PC-3 (cell line): ENCODE measurements at regions not wholly inside any gene's neighbourhood (a gene's known extent, or its start where the extent isn't known, plus 50 kb on each side); places are given as distances from the start of the nearest gene placed in this dataset.

Source experiments
- ATAC-seq: fragments of 200-7000 bp; cut with Tn5 transposase; 2 replicates; pipeline ENCODE4 v1.9.1; 2020; ENCODE audit warnings: mild to moderate bottlenecking, moderate library complexity
- BruUV-seq: library from RNA; stranded (reverse); fragments of 400-500 nt; replicated peaks from 2 replicates; lab custom pipeline; 2021; lab: Mats Ljungman, UMichigan
- CTCF ChIA-PET: fragments of 300-600 bp; sonication (Branson Sonifier 250); formaldehyde crosslinking; loops from one replicate; lab custom pipeline; 2022; ENCODE audit warnings: antibody characterized with exemption; lab: Charles Lee
- POLR2A ChIA-PET: fragments of 300-600 bp; sonication (Branson Sonifier 250); formaldehyde crosslinking; loops from one replicate; lab custom pipeline; 2022; ENCODE audit warnings: antibody characterized with exemption; ENCODE audit not compliant: unreplicated experiment; lab: Charles Lee
- DNase-seq: peaks from one replicate; pipeline ENCODE4 v3.0.0-alpha.2; 2015
- H2AFZ ChIP-seq: fragments of 300-600 bp; sonication (generic); 2 replicates; pipeline ENCODE4 v1.6.0; 2016; ENCODE audit warnings: antibody characterized with exemption, low read length
- H3F3A ChIP-seq: fragments of 300-600 bp; sonication (generic); one replicate; pipeline ENCODE4 v1.6.0; 2017; ENCODE audit warnings: antibody characterized with exemption, low read length, control low read depth, mild to moderate bottlenecking; ENCODE audit not compliant: unreplicated experiment
- H3K27ac ChIP-seq: fragments of 300-600 bp; sonication (generic); 2 replicates; pipeline ENCODE4 v1.5.1; 2016; ENCODE audit warnings: mild to moderate bottlenecking, low read length
- H3K27me3 ChIP-seq: fragments of 300-600 bp; sonication (generic); 2 replicates; pipeline ENCODE4 v1.6.1; 2016; ENCODE audit warnings: low read length, mixed read lengths
- H3K36me3 ChIP-seq: fragments of 300-600 bp; sonication (generic); 2 replicates; pipeline ENCODE4 v1.6.1; 2016; ENCODE audit warnings: low read depth, mixed run types, low read length, mixed read lengths
- H3K4me1 ChIP-seq: fragments of 300-600 bp; sonication (generic); 2 replicates; pipeline ENCODE4 v1.5.1; 2016; ENCODE audit warnings: low read length; ENCODE audit not compliant: insufficient read depth
- H3K4me2 ChIP-seq: fragments of 300-600 bp; sonication (generic); 2 replicates; pipeline ENCODE4 v1.6.0; 2016; ENCODE audit warnings: low read length
- H3K4me3 ChIP-seq: fragments of 300-600 bp; sonication (generic); 2 replicates; pipeline ENCODE4 v1.5.1; 2016; ENCODE audit warnings: mild to moderate bottlenecking, low read length, mixed read lengths
- H3K79me2 ChIP-seq: fragments of 300-600 bp; sonication (generic); 2 replicates; pipeline ENCODE4 v1.6.1; 2017; ENCODE audit warnings: low read length, mixed read lengths
- H3K9ac ChIP-seq: fragments of 300-600 bp; sonication (generic); 2 replicates; pipeline ENCODE4 v1.6.0; 2016; ENCODE audit warnings: mild to moderate bottlenecking, low read length
- H3K9me2 ChIP-seq: fragments of 300-600 bp; sonication (generic); replicated peaks from 2 replicates; pipeline ENCODE4 v1.6.1; 2016; ENCODE audit warnings: mixed run types, low read length, mixed read lengths
- H3K9me3 ChIP-seq: fragments of 300-600 bp; sonication (generic); 2 replicates; pipeline ENCODE4 v1.6.1; 2016; ENCODE audit warnings: low read length, mixed read lengths
- H4K20me1 ChIP-seq: fragments of 300-600 bp; sonication (generic); 2 replicates; pipeline ENCODE4 v1.6.1; 2016; ENCODE audit warnings: low read length, mixed read lengths
- EZH2 ChIP-seq: fragments of 300-600 bp; sonication (generic); IDR thresholded peaks from one replicate; pipeline ENCODE4 v1.6.1; 2017; ENCODE audit warnings: antibody characterized with exemption, mild to moderate bottlenecking, low read length; ENCODE audit not compliant: unreplicated experiment
- EZH2phosphoT487 ChIP-seq: fragments of 300-600 bp; sonication (generic); IDR thresholded peaks from 2 replicates; pipeline ENCODE4 v1.6.1; 2018; ENCODE audit warnings: mild to moderate bottlenecking, antibody characterized with exemption, low read length, borderline replicate concordance
- intact Hi-C: fragments of 100-400 bp; cut with micrococcal nuclease; formaldehyde crosslinking; loops from 2 replicates; pipeline ENCODE4 v1.9.0; 2023
- TF ChIP-seq, protein P1 (sequence below): fragments of 300-600 bp; sonication (generic); conservative IDR thresholded peaks from 2 replicates; pipeline ENCODE4 v1.5.1; 2017; ENCODE audit warnings: antibody characterized with exemption, low read depth, mild to moderate bottlenecking, low read length

DNA sequence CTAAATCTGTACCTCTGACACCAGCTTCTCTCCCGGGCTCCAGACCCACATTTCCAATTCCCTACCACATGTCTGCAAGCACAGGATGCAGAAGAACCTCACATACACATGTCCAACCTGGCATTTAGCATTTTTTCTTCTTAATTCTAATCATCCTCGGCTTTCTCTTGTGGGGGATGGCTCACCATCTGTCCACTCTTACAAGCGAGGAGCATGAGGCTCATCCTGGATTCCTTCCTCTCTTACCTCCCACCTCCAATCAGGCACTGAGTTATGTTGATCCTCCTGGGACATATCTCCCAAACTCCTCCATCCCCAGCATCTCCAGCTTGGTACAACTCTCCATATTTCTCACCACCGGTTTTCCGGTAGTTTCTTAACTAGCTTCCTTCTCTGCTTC is 149.8 kb upstream of the LARGE1 start:
- CTCF ChIA-PET = no interaction called here
- intact Hi-C loops = no loop called here
- Histone ChIP-seq H3K9me2 (no peaks in the 10 kb centered on the region), H3K79me2 (no peaks in the 10 kb centered on the region), H2AFZ (no peak overlapping the region), H3K27me3 (no peaks in the 10 kb centered on the region), H3K36me3 (no peaks in the 10 kb centered on the region), H3K4me1 (no peaks in the 10 kb centered on the region), H3K27ac (no peak overlapping the region), H3K9ac (no peak overlapping the region), H4K20me1 (no peaks in the 10 kb centered on the region), H3F3A (no peaks in the 10 kb centered on the region), H3K4me3 (no peak overlapping the region), H3K9me3 (no peaks in the 10 kb centered on the region), H3K4me2 (no peak overlapping the region)
- BruUV-seq = no TSS peak
- no peak for ATAC-seq
- no peak for DNase-seq
- TF ChIP-seq EZH2phosphoT487 = no peak
- POLR2A ChIA-PET = no interaction called here

DNA sequence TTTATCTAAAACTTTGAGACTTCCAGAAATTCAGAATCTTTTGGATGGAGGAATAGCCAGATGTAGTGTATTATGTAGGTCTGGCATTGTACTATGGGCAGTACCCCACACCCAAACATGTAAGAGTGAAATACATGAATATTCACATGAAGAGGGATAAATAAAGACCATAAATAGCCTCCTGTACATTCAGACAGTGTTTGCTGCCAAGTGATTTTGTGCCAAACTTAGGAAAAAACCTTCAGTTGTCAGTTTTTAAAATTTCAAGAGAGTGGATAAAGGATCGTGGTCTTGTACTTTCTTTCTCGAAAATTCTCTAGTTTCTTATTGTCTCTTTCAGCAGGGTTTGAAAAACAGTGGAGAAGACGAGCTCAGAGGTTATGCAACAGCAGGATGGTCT is 150.3 kb upstream of the LARGE1 start:
- H3K9me2 ChIP-seq = no peaks in the 10 kb centered on the region
- ChIA-PET POLR2A (no interaction called here), CTCF (no interaction called here)
- H4K20me1 ChIP-seq = no peaks in the 10 kb centered on the region
- no peaks in the 10 kb centered on the region for H3K4me1 ChIP-seq
- H3K27ac ChIP-seq = no peak overlapping the region
- H3K4me2 ChIP-seq = no peak overlapping the region
- intact Hi-C loops = no loop called here
- H3K9ac ChIP-seq = no peak overlapping the region
- no peaks in the 10 kb centered on the region for H3F3A ChIP-seq
- TF ChIP-seq, protein P1, sequence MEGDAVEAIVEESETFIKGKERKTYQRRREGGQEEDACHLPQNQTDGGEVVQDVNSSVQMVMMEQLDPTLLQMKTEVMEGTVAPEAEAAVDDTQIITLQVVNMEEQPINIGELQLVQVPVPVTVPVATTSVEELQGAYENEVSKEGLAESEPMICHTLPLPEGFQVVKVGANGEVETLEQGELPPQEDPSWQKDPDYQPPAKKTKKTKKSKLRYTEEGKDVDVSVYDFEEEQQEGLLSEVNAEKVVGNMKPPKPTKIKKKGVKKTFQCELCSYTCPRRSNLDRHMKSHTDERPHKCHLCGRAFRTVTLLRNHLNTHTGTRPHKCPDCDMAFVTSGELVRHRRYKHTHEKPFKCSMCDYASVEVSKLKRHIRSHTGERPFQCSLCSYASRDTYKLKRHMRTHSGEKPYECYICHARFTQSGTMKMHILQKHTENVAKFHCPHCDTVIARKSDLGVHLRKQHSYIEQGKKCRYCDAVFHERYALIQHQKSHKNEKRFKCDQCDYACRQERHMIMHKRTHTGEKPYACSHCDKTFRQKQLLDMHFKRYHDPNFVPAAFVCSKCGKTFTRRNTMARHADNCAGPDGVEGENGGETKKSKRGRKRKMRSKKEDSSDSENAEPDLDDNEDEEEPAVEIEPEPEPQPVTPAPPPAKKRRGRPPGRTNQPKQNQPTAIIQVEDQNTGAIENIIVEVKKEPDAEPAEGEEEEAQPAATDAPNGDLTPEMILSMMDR = no peak
- no TSS peak for BruUV-seq
- DNase-seq (no peak), ATAC-seq (no peak)
- no peak overlapping the region for H3K4me3 ChIP-seq
- no peaks in the 10 kb centered on the region for H3K79me2 ChIP-seq
- no peaks in the 10 kb centered on the region for H3K36me3 ChIP-seq
- H3K27me3 ChIP-seq = no peaks in the 10 kb centered on the region
- no peak overlapping the region for H2AFZ ChIP-seq
- no peaks in the 10 kb centered on the region for H3K9me3 ChIP-seq

DNA sequence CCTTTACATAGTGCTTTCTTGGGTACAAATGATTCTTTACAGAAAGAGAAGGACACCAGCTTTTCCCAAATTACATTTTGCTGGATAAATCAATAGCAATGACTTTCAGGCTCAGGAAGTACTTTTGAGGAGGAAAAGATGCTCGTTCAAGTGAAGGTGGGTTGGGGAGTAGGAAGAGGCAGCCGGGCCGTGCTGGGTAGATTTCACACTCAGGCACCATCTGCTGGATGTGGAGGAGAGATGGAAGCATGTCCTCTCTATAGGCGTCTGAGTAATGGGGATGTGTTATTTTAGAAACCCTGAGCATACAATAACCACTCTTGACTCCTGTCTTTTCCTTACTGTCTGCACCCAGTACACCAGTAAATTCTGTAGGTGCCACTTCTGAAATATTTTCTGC is 152.3 kb upstream of the LARGE1 start:
- no peak for ATAC-seq
- no peaks in the 10 kb centered on the region for H3K4me1 ChIP-seq
- H3K9me2 ChIP-seq = no peaks in the 10 kb centered on the region
- ChIA-PET CTCF (no interaction called here), POLR2A (no interaction called here)
- H3K4me3 ChIP-seq = no peak overlapping the region
- no peak for TF ChIP-seq EZH2phosphoT487
- TF ChIP-seq EZH2 = no peak
- TF ChIP-seq, protein P1 = no peak
- BruUV-seq = no TSS peak
- H3K79me2 ChIP-seq = no peaks in the 10 kb centered on the region
- intact Hi-C loops = no loop called here
- H3F3A ChIP-seq = no peaks in the 10 kb centered on the region
- H3K9ac ChIP-seq = no peak overlapping the region
- H3K36me3 ChIP-seq = no peaks in the 10 kb centered on the region
- no peak overlapping the region for H3K27ac ChIP-seq
- no peak for DNase-seq
- H3K27me3 ChIP-seq = no peaks in the 10 kb centered on the region
- no peak overlapping the region for H3K4me2 ChIP-seq
- H2AFZ ChIP-seq = no peak overlapping the region
- H4K20me1 ChIP-seq = no peaks in the 10 kb centered on the region
- no peaks in the 10 kb centered on the region for H3K9me3 ChIP-seq
